D721Med (cell line): ENCODE measurements at regions not wholly inside any gene's neighbourhood (a gene's known extent, or its start where the extent isn't known, plus 50 kb on each side); places are given as distances from the start of the nearest gene placed in this dataset.

Experiments used
- DNase-seq: peaks from one replicate; pipeline ENCODE4 v3.0.0; 2011; ENCODE audit warnings: low spot score; ENCODE audit not compliant: insufficient read length
- FAIRE-seq: peaks from 2 replicates; lab custom pipeline; 2011; peaks lifted over from hg19 to GRCh38; lab: Jason Lieb, UNC
- TF ChIP-seq, protein P1 (sequence below): IDR thresholded peaks from 2 replicates; pipeline ENCODE4 v1.5.1; 2012; ENCODE audit warnings: mild to moderate bottlenecking, control low read depth; ENCODE audit not compliant: insufficient read depth; ENCODE audit errors: missing control alignments

- no peak for FAIRE-seq
- no peak for DNase-seq
- TF ChIP-seq, protein P1, sequence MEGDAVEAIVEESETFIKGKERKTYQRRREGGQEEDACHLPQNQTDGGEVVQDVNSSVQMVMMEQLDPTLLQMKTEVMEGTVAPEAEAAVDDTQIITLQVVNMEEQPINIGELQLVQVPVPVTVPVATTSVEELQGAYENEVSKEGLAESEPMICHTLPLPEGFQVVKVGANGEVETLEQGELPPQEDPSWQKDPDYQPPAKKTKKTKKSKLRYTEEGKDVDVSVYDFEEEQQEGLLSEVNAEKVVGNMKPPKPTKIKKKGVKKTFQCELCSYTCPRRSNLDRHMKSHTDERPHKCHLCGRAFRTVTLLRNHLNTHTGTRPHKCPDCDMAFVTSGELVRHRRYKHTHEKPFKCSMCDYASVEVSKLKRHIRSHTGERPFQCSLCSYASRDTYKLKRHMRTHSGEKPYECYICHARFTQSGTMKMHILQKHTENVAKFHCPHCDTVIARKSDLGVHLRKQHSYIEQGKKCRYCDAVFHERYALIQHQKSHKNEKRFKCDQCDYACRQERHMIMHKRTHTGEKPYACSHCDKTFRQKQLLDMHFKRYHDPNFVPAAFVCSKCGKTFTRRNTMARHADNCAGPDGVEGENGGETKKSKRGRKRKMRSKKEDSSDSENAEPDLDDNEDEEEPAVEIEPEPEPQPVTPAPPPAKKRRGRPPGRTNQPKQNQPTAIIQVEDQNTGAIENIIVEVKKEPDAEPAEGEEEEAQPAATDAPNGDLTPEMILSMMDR: no peak
Measured at GRCh38 chr4:32251126-32251525, 1531.0 kb downstream of the PCDH7 start.

- no peak for DNase-seq
- no peak for FAIRE-seq
- TF ChIP-seq, protein P1: no peak
Measured at GRCh38 chr4:32251926-32252325, 1531.8 kb downstream of the PCDH7 start.

DNA sequence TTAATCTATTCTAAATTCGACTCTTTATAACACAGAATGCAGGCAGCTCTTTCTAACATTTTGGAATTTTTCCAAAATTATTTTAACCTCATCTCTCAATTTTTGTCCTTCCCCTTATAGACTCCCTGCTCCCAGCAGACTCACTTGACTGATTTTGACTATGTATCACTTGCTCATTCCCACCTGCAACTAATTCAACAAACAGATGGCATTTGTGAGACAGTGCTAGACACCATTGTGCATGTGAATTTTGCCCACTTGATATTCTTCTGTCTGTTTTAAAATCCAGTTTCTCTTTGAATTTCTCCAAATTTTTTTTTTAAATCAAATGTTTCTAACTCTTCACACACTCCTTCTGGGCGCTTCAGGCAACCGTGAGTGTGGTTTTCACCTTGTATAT, 1534.0 kb downstream of the PCDH7 start:
- TF ChIP-seq, protein P1: no peak
- DNase-seq: no peak
- FAIRE-seq: no peak

- FAIRE-seq (no peak), DNase-seq (no peak)
- TF ChIP-seq, protein P1: no peak
Measured at GRCh38 chr4:32258986-32259385, 1538.8 kb downstream of the PCDH7 start.

- no peak for DNase-seq
- FAIRE-seq: no peak
- TF ChIP-seq, protein P1: no peak
Measured at GRCh38 chr4:32261196-32261595, 1541.0 kb downstream of the PCDH7 start.

- DNase-seq (no peak), FAIRE-seq (no peak)
- TF ChIP-seq, protein P1: peak; percentile 14
Measured at GRCh38 chr4:32268863-32269262, 1548.7 kb downstream of the PCDH7 start.

GRCh38 chr4:32290102-32290501, 1569.9 kb downstream of the PCDH7 start:
- DNase-seq (no peak), FAIRE-seq (no peak)
- TF ChIP-seq, protein P1: no peak
